ENCODE measurements at regions not wholly inside any gene's neighbourhood (a gene's known extent, or its start where the extent isn't known, plus 50 kb on each side); places are given as distances from the start of the nearest gene placed in this dataset.

- no peak for DNase-seq (ENCODE audit: low read depth)
Measured at GRCh38 chr3:106756901-106757300, 620.3 kb upstream of the CCDC54 start.

- no peak for DNase-seq (ENCODE audit: low read depth)
Measured at GRCh38 chr3:106758459-106758858, 618.8 kb upstream of the CCDC54 start.

GRCh38 chr3:106759731-106760130 is 617.5 kb upstream of the CCDC54 start:
- peak; percentile 19 for DNase-seq (ENCODE audit: low read depth)

- DNase-seq (ENCODE audit: low read depth) = peak; percentile 19
Measured at GRCh38 chr3:106765342-106765741, 611.9 kb upstream of the CCDC54 start.

- DNase-seq (ENCODE audit: low read depth) = no peak
Measured at GRCh38 chr3:106768941-106769480, 608.2 kb upstream of the CCDC54 start.

GRCh38 chr3:106773795-106774194 is 603.4 kb upstream of the CCDC54 start:
- no peak for DNase-seq (ENCODE audit: low read depth)

- DNase-seq (ENCODE audit: low read depth) = no peak
Measured at GRCh38 chr3:106783231-106783630, 594.0 kb upstream of the CCDC54 start.

- no peak for DNase-seq (ENCODE audit: low read depth)
Measured at GRCh38 chr3:106789276-106789675, 588.0 kb upstream of the CCDC54 start.

- DNase-seq (ENCODE audit: low read depth) = no peak
Measured at GRCh38 chr3:106792716-106793115, 584.5 kb upstream of the CCDC54 start.

- no peak for DNase-seq (ENCODE audit: low read depth)
Measured at GRCh38 chr3:106794442-106794841, 582.8 kb upstream of the CCDC54 start.

GRCh38 chr3:106795553-106795952 is 581.7 kb upstream of the CCDC54 start:
- DNase-seq (ENCODE audit: low read depth) = no peak

GRCh38 chr3:106797461-106797860 is 579.8 kb upstream of the CCDC54 start:
- no peak for DNase-seq (ENCODE audit: low read depth)

GRCh38 chr3:106805625-106806024 is 571.6 kb upstream of the CCDC54 start:
- no peak for DNase-seq (ENCODE audit: low read depth)

- DNase-seq (ENCODE audit: low read depth) = no peak
Measured at GRCh38 chr3:106806964-106807363, 570.3 kb upstream of the CCDC54 start.

GRCh38 chr3:106809041-106809440 is 568.2 kb upstream of the CCDC54 start:
- DNase-seq (ENCODE audit: low read depth) = no peak

GRCh38 chr3:106809623-106810299 is 567.5 kb upstream of the CCDC54 start:
- DNase-seq (ENCODE audit: low read depth) = no peak

- no peak for DNase-seq (ENCODE audit: low read depth)
Measured at GRCh38 chr3:106810300-106810875, 566.9 kb upstream of the CCDC54 start.

GRCh38 chr3:106811376-106811775 is 565.9 kb upstream of the CCDC54 start:
- peak; percentile 60 for DNase-seq (ENCODE audit: low read depth)

GRCh38 chr3:106813742-106814141 is 563.5 kb upstream of the CCDC54 start:
- no peak for DNase-seq (ENCODE audit: low read depth)

- DNase-seq (ENCODE audit: low read depth) = peak; percentile 45
Measured at GRCh38 chr3:106814231-106814630, 563.0 kb upstream of the CCDC54 start.

- DNase-seq (ENCODE audit: low read depth) = no peak
Measured at GRCh38 chr3:106816838-106817237, 560.4 kb upstream of the CCDC54 start.

GRCh38 chr3:106817706-106818105 is 559.5 kb upstream of the CCDC54 start:
- DNase-seq (ENCODE audit: low read depth) = no peak

GRCh38 chr3:106819440-106819839 is 557.8 kb upstream of the CCDC54 start:
- no peak for DNase-seq (ENCODE audit: low read depth)
